Right atrium auricular region (tissue), 2 donors: ENCODE measurements at regions not wholly inside any gene's neighbourhood (a gene's known extent, or its start where the extent isn't known, plus 50 kb on each side); places are given as distances from the start of the nearest gene placed in this dataset.

Experiments used
- DNase-seq: peaks from one replicate; pipeline ENCODE4 v3.0.0-alpha.2; 2019; ENCODE audit warnings: low spot score
- H3K27ac ChIP-seq, 2 donors: fragments of 200-600 bp; sonication (generic); 1 replicate in 1 of 2; 2 replicates in 1 of 2; pipeline ENCODE4 v1.5.1; 2016 to 2019
- H3K27me3 ChIP-seq, 2 donors: fragments of 200-600 bp; sonication (generic); one replicate each; pipeline versions ENCODE4 v1.5.1 to v1.6.0; 2017 to 2019
- H3K36me3 ChIP-seq: fragments of 200-600 bp; sonication (generic); one replicate; pipeline ENCODE4 v1.5.1; 2016
- H3K4me1 ChIP-seq, 2 donors: fragments of 200-600 bp; sonication (generic); one replicate each; pipeline versions ENCODE4 v1.5.1 to v1.6.0; 2017 to 2019
- H3K4me3 ChIP-seq, 2 donors: fragments of 200-600 bp; sonication (generic); 1 replicate in 1 of 2; 2 replicates in 1 of 2; pipeline ENCODE4 v1.5.1; 2017 to 2019; ENCODE audit warnings: mild to moderate bottlenecking in 1 of 2, moderate library complexity in 1 of 2
- H3K9me3 ChIP-seq, 2 donors: fragments of 200-600 bp; sonication (generic); one replicate each; pipeline ENCODE4 v1.5.1; 2019
- TF ChIP-seq, protein P1 (sequence below), 2 donors: fragments of 200-600 bp; sonication (generic); IDR thresholded peaks; one replicate each; pipeline ENCODE4 v1.5.1; 2019; ENCODE audit warnings: antibody characterized with exemption in 2 of 2

GRCh38 chrX:96389281-96390047 is 295.2 kb upstream of the DIAPH2 start:
- no peaks in the 10 kb centered on the region for H3K36me3 ChIP-seq
- no peaks in the 10 kb centered on the region for H3K27me3 ChIP-seq
- H3K27ac ChIP-seq, result no peak overlapping the region
- H3K4me1 ChIP-seq, result no peaks in the 10 kb centered on the region
- no peak overlapping the region for H3K4me3 ChIP-seq
- no peak for DNase-seq
- H3K9me3 ChIP-seq, result no peaks in the 10 kb centered on the region
- TF ChIP-seq, protein P1, sequence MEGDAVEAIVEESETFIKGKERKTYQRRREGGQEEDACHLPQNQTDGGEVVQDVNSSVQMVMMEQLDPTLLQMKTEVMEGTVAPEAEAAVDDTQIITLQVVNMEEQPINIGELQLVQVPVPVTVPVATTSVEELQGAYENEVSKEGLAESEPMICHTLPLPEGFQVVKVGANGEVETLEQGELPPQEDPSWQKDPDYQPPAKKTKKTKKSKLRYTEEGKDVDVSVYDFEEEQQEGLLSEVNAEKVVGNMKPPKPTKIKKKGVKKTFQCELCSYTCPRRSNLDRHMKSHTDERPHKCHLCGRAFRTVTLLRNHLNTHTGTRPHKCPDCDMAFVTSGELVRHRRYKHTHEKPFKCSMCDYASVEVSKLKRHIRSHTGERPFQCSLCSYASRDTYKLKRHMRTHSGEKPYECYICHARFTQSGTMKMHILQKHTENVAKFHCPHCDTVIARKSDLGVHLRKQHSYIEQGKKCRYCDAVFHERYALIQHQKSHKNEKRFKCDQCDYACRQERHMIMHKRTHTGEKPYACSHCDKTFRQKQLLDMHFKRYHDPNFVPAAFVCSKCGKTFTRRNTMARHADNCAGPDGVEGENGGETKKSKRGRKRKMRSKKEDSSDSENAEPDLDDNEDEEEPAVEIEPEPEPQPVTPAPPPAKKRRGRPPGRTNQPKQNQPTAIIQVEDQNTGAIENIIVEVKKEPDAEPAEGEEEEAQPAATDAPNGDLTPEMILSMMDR (IDR thresholded peaks at IDR 0.05), result no peak

- Histone ChIP-seq H3K27me3 (no peaks in the 10 kb centered on the region), H3K4me3 (no peak overlapping the region), H3K27ac (no peak overlapping the region), H3K36me3 (no peaks in the 10 kb centered on the region), H3K9me3 (no peaks in the 10 kb centered on the region), H3K4me1 (no peaks in the 10 kb centered on the region)
- no peak for DNase-seq
- TF ChIP-seq, protein P1 (IDR thresholded peaks at IDR 0.05), result no peak
Observed at GRCh38 chrX:96394598-96394997, 290.0 kb upstream of the DIAPH2 start.

DNA sequence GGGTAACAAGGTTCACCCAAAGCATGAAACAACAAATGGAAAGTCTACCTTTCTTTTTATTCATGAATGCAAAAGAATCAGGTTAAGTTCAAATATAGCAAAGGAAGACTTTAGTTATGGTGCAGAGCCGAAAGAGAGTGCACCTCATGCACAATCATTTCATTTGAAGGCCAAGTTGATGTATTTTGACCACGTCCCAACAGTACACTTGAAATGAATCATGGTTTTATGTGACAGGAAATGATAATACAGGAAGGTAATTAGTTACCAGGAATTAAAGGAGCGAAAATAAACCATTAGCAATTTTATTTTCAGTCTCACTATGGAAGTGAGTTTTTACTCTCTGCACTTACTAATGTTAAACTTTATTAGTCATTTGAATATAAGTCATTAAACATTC is 281.2 kb upstream of the DIAPH2 start:
- H3K27me3 ChIP-seq, result no peaks in the 10 kb centered on the region
- H3K4me1 ChIP-seq, result no peaks in the 10 kb centered on the region
- H3K9me3 ChIP-seq, result no peaks in the 10 kb centered on the region
- no peak overlapping the region for H3K4me3 ChIP-seq
- no peaks in the 10 kb centered on the region for H3K36me3 ChIP-seq
- TF ChIP-seq, protein P1 (IDR thresholded peaks at IDR 0.05), result no peak
- no peak overlapping the region for H3K27ac ChIP-seq
- no peak for DNase-seq

DNA sequence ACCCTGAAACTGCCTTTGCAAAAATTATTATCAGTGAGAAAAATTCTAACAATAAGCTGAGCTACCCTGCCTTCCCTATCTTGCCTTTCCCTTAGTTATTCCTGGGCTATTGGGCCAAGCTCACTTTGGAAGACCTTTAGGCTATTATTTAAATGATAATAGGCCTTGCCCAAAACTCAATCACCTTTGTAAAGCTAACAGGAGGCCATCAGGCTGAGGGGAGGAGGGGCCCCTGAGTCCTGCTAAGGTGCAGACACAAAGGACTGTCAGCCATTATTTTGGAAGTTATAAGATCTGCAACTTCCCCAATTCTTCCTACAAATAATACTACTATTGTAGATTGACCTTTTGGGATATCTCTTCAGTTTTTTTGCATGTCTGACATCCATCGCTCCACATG is 278.8 kb upstream of the DIAPH2 start:
- TF ChIP-seq, protein P1 (IDR thresholded peaks at IDR 0.05), result no peak
- Histone ChIP-seq H3K4me1 (no peaks in the 10 kb centered on the region), H3K9me3 (no peaks in the 10 kb centered on the region), H3K27ac (no peak overlapping the region), H3K4me3 (no peak overlapping the region), H3K27me3 (no peaks in the 10 kb centered on the region), H3K36me3 (no peaks in the 10 kb centered on the region)
- DNase-seq, result no peak

- Histone ChIP-seq H3K9me3 (no peaks in the 10 kb centered on the region), H3K36me3 (no peaks in the 10 kb centered on the region), H3K4me1 (no peaks in the 10 kb centered on the region), H3K4me3 (no peak overlapping the region), H3K27me3 (no peaks in the 10 kb centered on the region), H3K27ac (no peak overlapping the region)
- no peak for DNase-seq
- TF ChIP-seq, protein P1 (IDR thresholded peaks at IDR 0.05), result no peak
Observed at GRCh38 chrX:96407072-96407471, 277.6 kb upstream of the DIAPH2 start.

DNA sequence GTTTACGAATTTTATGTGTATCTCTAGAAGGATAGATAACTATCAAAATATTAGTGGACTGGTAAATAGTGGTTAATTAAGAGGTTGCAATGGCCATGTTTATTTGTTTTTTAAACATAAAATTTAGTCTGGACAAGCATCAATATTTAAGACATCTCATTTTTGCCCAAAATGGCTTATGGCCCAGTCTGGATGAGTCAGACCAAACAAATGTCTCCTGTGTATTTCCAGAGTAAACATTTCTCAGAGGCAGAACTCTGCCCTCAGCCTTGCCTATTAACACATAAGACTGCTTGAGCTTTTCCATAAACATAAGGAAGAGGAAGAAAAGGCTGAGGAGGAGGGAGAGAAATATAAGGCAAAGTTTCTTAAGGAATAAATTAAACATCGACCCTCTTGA is 277.1 kb upstream of the DIAPH2 start:
- no peaks in the 10 kb centered on the region for H3K27me3 ChIP-seq
- H3K36me3 ChIP-seq, result no peaks in the 10 kb centered on the region
- no peaks in the 10 kb centered on the region for H3K9me3 ChIP-seq
- no peak overlapping the region for H3K4me3 ChIP-seq
- H3K4me1 ChIP-seq, result no peaks in the 10 kb centered on the region
- TF ChIP-seq, protein P1 (IDR thresholded peaks at IDR 0.05), result no peak
- H3K27ac ChIP-seq, result no peak overlapping the region
- DNase-seq, result no peak
